SK-N-SH (cell line): ENCODE measurements at regions not wholly inside any gene's neighbourhood (a gene's known extent, or its start where the extent isn't known, plus 50 kb on each side); places are given as distances from the start of the nearest gene placed in this dataset.

Experiments used
- CTCF ChIA-PET: fragments of 300-600, 350-600 bp; formaldehyde crosslinking; extraction: SDS; loops from one replicate; lab custom pipeline; 2021; lab: Yijun Ruan, JAX
- POLR2A ChIA-PET: fragments of 350-600 bp; sonication (Branson Sonifier 250); formaldehyde crosslinking; extraction: SDS; loops from one replicate; lab custom pipeline; 2020; ENCODE audit warnings: antibody characterized with exemption, inconsistent platforms; lab: Yijun Ruan, JAX
- DNase-seq: peaks from one replicate; pipeline ENCODE4 v3.0.0; 2012
- H2AFZ ChIP-seq: fragments of 200-600 bp; sonication (generic); 2 replicates; pipeline ENCODE4 v1.8.1; 2016; ENCODE audit warnings: antibody characterized with exemption, mild to moderate bottlenecking, low read depth
- H3F3A ChIP-seq: fragments of 200-600 bp; sonication (generic); replicated peaks from 2 replicates; pipeline ENCODE3; 2016; ENCODE audit warnings: antibody characterized with exemption, mild to moderate bottlenecking; ENCODE audit not compliant: insufficient read depth
- H3K27ac ChIP-seq, 2 experiments: fragments of 200-500 bp in 1 of 2; fragments of 200-600 bp in 1 of 2; sonication (Bioruptor generic) in 1 of 2; sonication (generic), shearing (Covaris generic) in 1 of 2; 2 replicates each; pipeline versions ENCODE4 v1.5.1 to v1.6.1; 2014 to 2016; ENCODE audit warnings: low read depth in 2 of 2, inconsistent platforms in 1 of 2, low read length in 1 of 2, mild to moderate bottlenecking in 1 of 2, mixed read lengths in 1 of 2
- H3K27me3 ChIP-seq: fragments of 200-600 bp; sonication (generic), shearing (Covaris generic); 2 replicates; pipeline ENCODE4 v1.6.1; 2016; ENCODE audit warnings: mixed run types; ENCODE audit not compliant: insufficient read depth
- H3K36me3 ChIP-seq, 2 experiments: fragments of 200-500 bp in 1 of 2; fragments of 200-600 bp in 1 of 2; sonication (Bioruptor generic) in 1 of 2; sonication (generic) in 1 of 2; replicated peaks in 1 of 2; 2 replicates each; pipeline versions ENCODE3 to v1.5.1; 2014 to 2016; ENCODE audit warnings: low read length in 1 of 2, mild to moderate bottlenecking in 1 of 2; ENCODE audit not compliant: insufficient read depth in 2 of 2, control insufficient read depth in 1 of 2
- H3K4me1 ChIP-seq, 2 experiments: fragments of 200-500 bp in 1 of 2; fragments of 200-600 bp in 1 of 2; sonication (Bioruptor generic) in 1 of 2; sonication (generic), shearing (Covaris generic) in 1 of 2; 2 replicates each; pipeline versions ENCODE4 v1.5.1 to v1.6.1; 2014 to 2016; ENCODE audit warnings: low read depth in 1 of 2, low read length in 1 of 2, mixed run types in 1 of 2; ENCODE audit not compliant: insufficient read depth in 2 of 2, control insufficient read depth in 1 of 2
- H3K4me2 ChIP-seq: fragments of 200-600 bp; sonication (generic), shearing (Covaris generic); 2 replicates; pipeline ENCODE4 v1.6.1; 2017; ENCODE audit warnings: mixed run types
- H3K4me3 ChIP-seq, 2 experiments: fragments of 200-500 bp in 1 of 2; fragments of 200-600 bp in 1 of 2; sonication (Bioruptor generic) in 1 of 2; sonication (generic), shearing (Covaris generic) in 1 of 2; 2 replicates each; pipeline versions ENCODE4 v1.5.1 to v1.8.1; 2014 to 2016; ENCODE audit warnings: low read depth in 2 of 2, inconsistent platforms in 1 of 2, low read length in 1 of 2, mild to moderate bottlenecking in 1 of 2, mixed read lengths in 1 of 2, moderate library complexity in 1 of 2
- H3K79me2 ChIP-seq: fragments of 200-600 bp; sonication (generic); 2 replicates; pipeline ENCODE4 v1.8.1; 2017; ENCODE audit warnings: mild to moderate bottlenecking; ENCODE audit not compliant: insufficient read depth
- H3K9ac ChIP-seq: fragments of 200-600 bp; sonication (generic); 2 replicates; pipeline ENCODE4 v1.6.1; 2017; ENCODE audit warnings: mixed run types
- H3K9me2 ChIP-seq: fragments of 200-600 bp; sonication (generic); 2 replicates; pipeline ENCODE4 v1.6.1; 2017; ENCODE audit warnings: mixed run types
- H3K9me3 ChIP-seq: fragments of 200-600 bp; sonication (generic); 2 replicates; pipeline ENCODE4 v1.6.1; 2017; ENCODE audit warnings: mixed run types, mild to moderate bottlenecking, moderate library complexity
- H4K20me1 ChIP-seq: fragments of 200-600 bp; sonication (generic); 2 replicates; pipeline ENCODE4 v1.6.1; 2017; ENCODE audit warnings: mild to moderate bottlenecking, mixed run types; ENCODE audit not compliant: insufficient read depth
- CTCF ChIP-seq: fragments of 200-600 bp; sonication (generic); IDR thresholded peaks from 2 replicates; pipeline ENCODE4 v1.6.1; 2017; ENCODE audit warnings: antibody characterized with exemption, mild to moderate bottlenecking, moderate library complexity
- FOSL2 ChIP-seq: IDR thresholded peaks from 2 replicates; pipeline ENCODE4 v1.4.0; 2012; ENCODE audit warnings: low read depth, mild to moderate bottlenecking, moderate library complexity, borderline replicate concordance
- FOXJ3 ChIP-seq: sonication (generic); formaldehyde crosslinking; IDR thresholded peaks from 2 replicates; pipeline ENCODE4 v1.5.1; 2020; ENCODE audit warnings: mild to moderate bottlenecking, missing genetic modification reagents
- MAX ChIP-seq: IDR thresholded peaks from 2 replicates; pipeline ENCODE4 v1.4.0; 2012; ENCODE audit warnings: low read depth
- MXI1 ChIP-seq: IDR thresholded peaks from 2 replicates; pipeline ENCODE4 v1.6.1; 2012; ENCODE audit warnings: mild to moderate bottlenecking, low read depth, low read length, improper control_type of control experiment
- NFIC ChIP-seq: IDR thresholded peaks from 2 replicates; pipeline ENCODE4 v1.4.0; 2012; ENCODE audit warnings: borderline replicate concordance
- RCOR1 ChIP-seq: fragments of 150-350 bp; IDR thresholded peaks from 2 replicates; pipeline ENCODE4 v1.6.1; 2017; ENCODE audit warnings: antibody characterized with exemption, low read length
- RXRA ChIP-seq: IDR thresholded peaks from 2 replicates; pipeline ENCODE4 v1.4.0; 2012; ENCODE audit warnings: low read depth, mild to moderate bottlenecking, borderline replicate concordance
- SIN3A ChIP-seq: IDR thresholded peaks from 2 replicates; pipeline ENCODE4 v1.6.1; 2012; ENCODE audit warnings: low read depth, mild to moderate bottlenecking, low read length, moderate library complexity, borderline replicate concordance
- SMC3 ChIP-seq: IDR thresholded peaks from 2 replicates; pipeline ENCODE4 v1.6.1; 2012; ENCODE audit warnings: low read depth, low read length, improper control_type of control experiment
- TCF12 ChIP-seq: IDR thresholded peaks from 2 replicates; pipeline ENCODE4 v1.4.0; 2012
- YY1 ChIP-seq: IDR thresholded peaks from 2 replicates; pipeline ENCODE4 v1.4.0; 2012; ENCODE audit warnings: low read depth, mild to moderate bottlenecking
- ZBTB33 ChIP-seq: IDR thresholded peaks from 2 replicates; pipeline ENCODE4 v1.4.0; 2012; ENCODE audit warnings: low read depth, borderline replicate concordance
- WGBS: methylation state at CpG from one replicate; pipeline ENCODE4 v1.1.6; 2017; ENCODE audit warnings: low lambda C conversion rate; 5-methylcytosine and 5-hydroxymethylcytosine counted together
- TF ChIP-seq, protein P1 (sequence below): IDR thresholded peaks from 2 replicates; pipeline ENCODE4 v1.4.0; 2012; ENCODE audit warnings: low read depth, borderline replicate concordance

DNA sequence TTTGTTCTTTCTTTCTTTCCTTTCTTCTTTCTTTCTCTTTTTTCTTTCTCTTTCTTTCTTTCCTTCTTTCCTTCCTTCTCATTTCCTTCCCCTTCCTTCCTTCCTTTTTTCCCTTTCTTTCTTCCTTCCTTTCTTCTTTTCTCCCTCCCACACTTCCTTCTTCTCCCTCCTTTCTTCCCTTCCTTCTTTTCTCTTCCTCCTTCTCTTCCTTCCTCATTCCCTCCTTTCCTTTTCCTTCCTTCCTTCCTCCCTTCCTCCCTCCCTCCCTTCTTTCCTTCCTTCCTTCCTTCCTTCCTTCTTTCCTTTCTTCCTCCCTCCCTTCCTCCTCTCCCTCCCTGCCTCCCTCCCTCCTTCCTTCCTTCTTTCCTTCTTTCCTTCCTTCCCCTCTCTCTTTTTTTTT lies 755.7 kb upstream of the GRM7 start:
- Histone ChIP-seq H4K20me1 (no peaks in the 10 kb centered on the region), H3F3A (no peaks in the 10 kb centered on the region), H3K9me2 (no peaks in the 10 kb centered on the region), H2AFZ (no peak overlapping the region), H3K36me3 (no peaks in the 10 kb centered on the region), H3K4me2 (no peak overlapping the region), H3K27ac (no peak overlapping the region), H3K4me1 (no peaks in the 10 kb centered on the region), H3K27me3 (no peaks in the 10 kb centered on the region), H3K9me3 (no peaks in the 10 kb centered on the region), H3K79me2 (no peaks in the 10 kb centered on the region), H3K9ac (no peak overlapping the region), H3K4me3 (no peak overlapping the region)
- ChIA-PET CTCF (no interaction called here), POLR2A (no interaction called here)
- TF ChIP-seq NFIC (no peak), FOSL2 (no peak), ZBTB33 (no peak), FOXJ3 (CRISPR knock-in tag) (no peak), SMC3 (no peak), RCOR1 (no peak)
- TF ChIP-seq, protein P1, sequence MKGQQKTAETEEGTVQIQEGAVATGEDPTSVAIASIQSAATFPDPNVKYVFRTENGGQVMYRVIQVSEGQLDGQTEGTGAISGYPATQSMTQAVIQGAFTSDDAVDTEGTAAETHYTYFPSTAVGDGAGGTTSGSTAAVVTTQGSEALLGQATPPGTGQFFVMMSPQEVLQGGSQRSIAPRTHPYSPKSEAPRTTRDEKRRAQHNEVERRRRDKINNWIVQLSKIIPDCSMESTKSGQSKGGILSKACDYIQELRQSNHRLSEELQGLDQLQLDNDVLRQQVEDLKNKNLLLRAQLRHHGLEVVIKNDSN, result no peak
- no peak for DNase-seq

GRCh38 chr3:6108957-6109356 lies 752.0 kb upstream of the GRM7 start:
- Histone ChIP-seq H3K4me2 (no peak overlapping the region), H3K9me2 (no peaks in the 10 kb centered on the region), H3K4me3 (no peak overlapping the region), H4K20me1 (no peaks in the 10 kb centered on the region), H3K9me3 (no peaks in the 10 kb centered on the region), H3K79me2 (no peaks in the 10 kb centered on the region), H3K27ac (no peak overlapping the region), H3K9ac (no peak overlapping the region), H3K27me3 (no peaks in the 10 kb centered on the region), H3K4me1 (no peaks in the 10 kb centered on the region), H3F3A (no peaks in the 10 kb centered on the region), H3K36me3 (no peaks in the 10 kb centered on the region), H2AFZ (no peak overlapping the region)
- no peak for DNase-seq
- ChIA-PET CTCF (no interaction called here), POLR2A (no interaction called here)
- 55% methylated on average over 7 of the region's 7 CpGs for WGBS
- TF ChIP-seq FOXJ3 (CRISPR knock-in tag) (no peak), FOSL2 (no peak), SMC3 (no peak), RXRA (no peak), MAX (no peak), TCF12 (no peak), SIN3A (no peak), CTCF (no peak), MXI1 (no peak), YY1 (no peak)
